Memory B cell (primary cell): ENCODE measurements at regions not wholly inside any gene's neighbourhood (a gene's known extent, or its start where the extent isn't known, plus 50 kb on each side); places are given as distances from the start of the nearest gene placed in this dataset.

Experiments used
- ATAC-seq: fragments of 150-1000 bp; cut with Tn5 transposase; 2 replicates; pipeline ENCODE4 v1.10.0; 2021; ENCODE audit warnings: low read depth, mild to moderate bottlenecking, moderate library complexity
- DNase-seq, 2 donors: peaks; one replicate each; pipeline ENCODE4 v3.0.0; 2022; ENCODE audit warnings: low spot score in 2 of 2
- H3K27ac Mint-ChIP-seq: one replicate; pipeline ENCODE4 v1.8.0; 2022; ENCODE audit warnings: mild to moderate bottlenecking, moderate library complexity, mixed read lengths
- H3K27me3 Mint-ChIP-seq: one replicate; pipeline ENCODE4 v1.8.0; 2022; ENCODE audit warnings: mixed read lengths
- H3K36me3 Mint-ChIP-seq: one replicate; pipeline ENCODE4 v1.8.0; 2022; ENCODE audit warnings: mild to moderate bottlenecking, mixed read lengths
- H3K4me1 Mint-ChIP-seq: one replicate; pipeline ENCODE4 v1.8.0; 2022; ENCODE audit warnings: mixed read lengths
- H3K4me3 Mint-ChIP-seq: one replicate; pipeline ENCODE4 v1.8.0; 2022; ENCODE audit warnings: mild to moderate bottlenecking, moderate library complexity, mixed read lengths
- H3K9me3 Mint-ChIP-seq: one replicate; pipeline ENCODE4 v1.8.0; 2022; ENCODE audit warnings: mixed read lengths

GRCh38 chr2:19538411-19538963 is 180.1 kb upstream of the OSR1 start:
- ATAC-seq (no peak), DNase-seq (no peak)
- no peaks in the 10 kb centered on the region for H3K4me1 Mint-ChIP-seq
- no peak overlapping the region for H3K4me3 Mint-ChIP-seq
- peaks cover 1% of the 10 kb centered on the region for H3K9me3 Mint-ChIP-seq
- no peaks in the 10 kb centered on the region for H3K27me3 Mint-ChIP-seq
- no peak overlapping the region for H3K27ac Mint-ChIP-seq
- H3K36me3 Mint-ChIP-seq, result no peaks in the 10 kb centered on the region

DNA sequence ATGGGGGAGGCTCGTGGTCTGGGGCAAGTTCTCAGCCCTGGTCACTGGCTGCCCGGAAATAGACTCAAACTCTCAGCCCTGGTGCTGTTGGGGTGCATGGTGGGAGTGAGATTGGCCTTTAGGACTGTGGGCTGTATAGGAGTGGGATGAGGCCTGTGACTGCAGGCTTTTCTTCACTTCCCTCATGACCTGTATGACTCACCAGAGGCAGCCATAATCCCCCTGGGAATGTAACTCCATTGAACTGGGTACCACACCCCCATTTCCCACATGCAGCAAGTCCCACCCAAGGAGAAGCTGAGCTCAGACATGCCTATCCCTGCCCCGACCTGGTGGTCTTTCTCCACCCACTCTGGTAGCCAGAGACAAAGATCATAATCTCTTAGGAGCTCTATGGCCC is 177.7 kb upstream of the OSR1 start:
- DNase-seq (no peak), ATAC-seq (no peak)
- Mint-ChIP-seq H3K4me3 (no peak overlapping the region), H3K36me3 (no peaks in the 10 kb centered on the region), H3K4me1 (no peaks in the 10 kb centered on the region), H3K27me3 (peaks cover 3% of the 10 kb centered on the region), H3K9me3 (peaks cover 1% of the 10 kb centered on the region), H3K27ac (no peak overlapping the region)

- ATAC-seq (no peak), DNase-seq (no peak)
- Mint-ChIP-seq H3K4me3 (no peak overlapping the region), H3K27me3 (peaks cover 5% of the 10 kb centered on the region), H3K4me1 (no peaks in the 10 kb centered on the region), H3K27ac (no peak overlapping the region), H3K9me3 (peaks cover 1% of the 10 kb centered on the region), H3K36me3 (no peaks in the 10 kb centered on the region)
These were observed 174.2 kb upstream of the OSR1 start for GRCh38 chr2:19532547-19533196.

GRCh38 chr2:19529677-19530076 is 171.3 kb upstream of the OSR1 start:
- no peaks in the 10 kb centered on the region for H3K4me1 Mint-ChIP-seq
- H3K9me3 Mint-ChIP-seq, result no peaks in the 10 kb centered on the region
- H3K4me3 Mint-ChIP-seq, result no peak overlapping the region
- no peak overlapping the region for H3K27ac Mint-ChIP-seq
- DNase-seq (no peak), ATAC-seq (no peak)
- H3K36me3 Mint-ChIP-seq, result no peaks in the 10 kb centered on the region
- peaks cover 5% of the 10 kb centered on the region for H3K27me3 Mint-ChIP-seq

DNA sequence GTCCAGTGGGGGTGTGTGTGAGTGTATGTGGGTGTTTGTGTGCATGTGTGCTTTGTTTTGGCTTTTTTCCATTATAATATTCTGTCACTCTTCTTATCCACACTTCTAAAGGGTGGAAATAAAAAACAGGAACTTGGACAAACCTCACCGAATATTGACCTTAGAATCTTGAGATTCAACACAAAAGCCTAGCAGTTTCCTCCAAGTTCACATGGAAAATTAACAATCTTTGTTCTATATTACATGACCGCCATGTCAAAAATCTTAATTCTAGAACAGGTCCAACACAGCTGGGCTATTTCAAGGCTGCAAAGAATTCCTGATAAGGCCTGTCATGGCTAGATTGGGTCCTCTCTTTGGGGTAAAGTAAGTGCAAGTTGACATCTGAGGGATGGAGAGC is 169.3 kb upstream of the OSR1 start:
- Mint-ChIP-seq H3K27ac (no peak overlapping the region), H3K36me3 (no peaks in the 10 kb centered on the region), H3K9me3 (no peaks in the 10 kb centered on the region)

DNA sequence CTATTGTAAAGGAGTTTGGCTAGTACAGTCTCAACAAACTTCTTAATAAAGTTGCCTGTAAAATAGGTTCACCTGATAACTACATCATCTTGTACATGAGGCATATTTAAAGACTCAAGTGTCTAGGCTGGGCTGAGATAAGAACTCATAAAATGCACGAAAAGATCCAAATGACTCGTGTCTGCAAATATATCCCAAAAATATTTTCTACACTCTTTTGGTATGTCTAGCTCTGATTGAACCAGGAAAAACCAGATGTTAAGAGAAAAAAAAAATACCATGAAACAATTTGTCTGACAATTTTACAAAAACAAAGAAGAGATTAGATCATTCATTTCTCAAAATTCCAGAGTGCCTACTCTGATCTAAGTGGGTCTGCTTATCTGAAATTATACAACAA is 166.9 kb upstream of the OSR1 start:
- Mint-ChIP-seq H3K27me3 (peaks cover 2% of the 10 kb centered on the region), H3K27ac (no peak overlapping the region), H3K36me3 (no peaks in the 10 kb centered on the region), H3K4me3 (no peak overlapping the region), H3K4me1 (no peaks in the 10 kb centered on the region), H3K9me3 (no peaks in the 10 kb centered on the region)
- ATAC-seq, result no peak
- no peak for DNase-seq

More for the DNA sequence above, 169.3 kb upstream of the OSR1 start:
- no peak for ATAC-seq
- DNase-seq, result no peak
- Mint-ChIP-seq H3K27me3 (peaks cover 5% of the 10 kb centered on the region), H3K4me1 (no peaks in the 10 kb centered on the region), H3K4me3 (no peak overlapping the region)

- no peak overlapping the region for H3K4me3 Mint-ChIP-seq
- no peak overlapping the region for H3K27ac Mint-ChIP-seq
- no peaks in the 10 kb centered on the region for H3K36me3 Mint-ChIP-seq
- H3K4me1 Mint-ChIP-seq, result no peaks in the 10 kb centered on the region
- ATAC-seq (no peak), DNase-seq (no peak)
- H3K9me3 Mint-ChIP-seq, result peaks cover under 1% of the 10 kb centered on the region
- no peaks in the 10 kb centered on the region for H3K27me3 Mint-ChIP-seq
These were observed 160.6 kb upstream of the OSR1 start for GRCh38 chr2:19519045-19519444.

DNA sequence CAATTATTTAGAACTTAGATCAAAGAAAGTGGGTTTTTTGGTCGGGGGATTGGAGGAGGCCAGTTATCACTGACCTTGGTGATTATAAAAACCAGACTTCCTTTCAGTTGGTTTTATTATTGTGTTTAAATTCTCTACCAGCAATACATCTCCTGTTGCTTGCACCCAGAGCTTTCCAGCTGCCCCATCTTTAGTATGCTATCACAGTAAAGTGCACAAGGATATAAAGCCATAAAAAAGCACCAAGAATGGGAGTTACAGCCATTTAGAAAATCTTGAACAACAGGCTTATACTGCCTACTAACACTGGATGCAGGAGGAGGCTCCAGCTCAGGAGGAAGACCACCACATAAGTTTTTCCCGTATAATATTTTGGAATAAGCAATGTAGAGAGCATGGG is 148.7 kb upstream of the OSR1 start:
- no peak overlapping the region for H3K27ac Mint-ChIP-seq
- ATAC-seq (no peak), DNase-seq (no peak)
- H3K27me3 Mint-ChIP-seq, result peaks cover 5% of the 10 kb centered on the region
- H3K4me1 Mint-ChIP-seq, result no peaks in the 10 kb centered on the region
- no peak overlapping the region for H3K4me3 Mint-ChIP-seq
- no peaks in the 10 kb centered on the region for H3K36me3 Mint-ChIP-seq
- H3K9me3 Mint-ChIP-seq, result peaks cover 1% of the 10 kb centered on the region

GRCh38 chr2:19505199-19506136 is 147.0 kb upstream of the OSR1 start:
- Mint-ChIP-seq H3K36me3 (no peaks in the 10 kb centered on the region), H3K9me3 (no peaks in the 10 kb centered on the region), H3K4me3 (no peak overlapping the region), H3K27ac (no peak overlapping the region), H3K4me1 (no peaks in the 10 kb centered on the region), H3K27me3 (peaks cover 5% of the 10 kb centered on the region)
- DNase-seq, result no peak
- no peak for ATAC-seq

- ATAC-seq (no peak), DNase-seq (no peak)
- Mint-ChIP-seq H3K27ac (no peak overlapping the region), H3K36me3 (no peaks in the 10 kb centered on the region), H3K27me3 (peaks cover 5% of the 10 kb centered on the region), H3K4me3 (no peak overlapping the region), H3K4me1 (no peaks in the 10 kb centered on the region), H3K9me3 (no peaks in the 10 kb centered on the region)
These were observed 146.2 kb upstream of the OSR1 start for GRCh38 chr2:19504400-19505198.

DNA sequence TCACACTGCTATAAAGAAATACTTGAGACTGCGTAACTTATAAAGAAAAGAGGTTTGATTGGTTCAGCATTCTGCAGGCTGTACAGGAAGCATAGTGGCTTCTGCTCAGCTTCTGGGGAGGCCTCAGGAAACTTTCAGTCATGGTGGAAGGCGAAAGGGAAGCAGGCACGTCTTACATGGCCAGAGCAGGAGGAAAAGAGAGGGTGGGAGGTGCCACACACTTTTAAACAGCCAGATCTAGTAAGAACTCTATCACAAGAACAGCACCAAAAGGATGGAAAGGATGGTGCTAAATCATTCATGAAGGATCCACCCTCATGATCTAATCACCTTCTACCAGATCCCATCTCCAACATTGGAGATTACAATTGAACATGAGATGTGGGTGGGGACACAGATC is 145.5 kb upstream of the OSR1 start:
- no peaks in the 10 kb centered on the region for H3K4me1 Mint-ChIP-seq
- no peak overlapping the region for H3K4me3 Mint-ChIP-seq
- H3K27me3 Mint-ChIP-seq, result peaks cover 5% of the 10 kb centered on the region
- no peaks in the 10 kb centered on the region for H3K36me3 Mint-ChIP-seq
- H3K9me3 Mint-ChIP-seq, result no peaks in the 10 kb centered on the region
- ATAC-seq (no peak), DNase-seq (no peak)
- H3K27ac Mint-ChIP-seq, result no peak overlapping the region

GRCh38 chr2:19503406-19503805 is 145.0 kb upstream of the OSR1 start:
- Mint-ChIP-seq H3K4me3 (no peak overlapping the region), H3K4me1 (no peaks in the 10 kb centered on the region), H3K27ac (no peak overlapping the region), H3K9me3 (no peaks in the 10 kb centered on the region), H3K36me3 (no peaks in the 10 kb centered on the region), H3K27me3 (peaks cover 3% of the 10 kb centered on the region)
- DNase-seq, result no peak
- ATAC-seq, result no peak

DNA sequence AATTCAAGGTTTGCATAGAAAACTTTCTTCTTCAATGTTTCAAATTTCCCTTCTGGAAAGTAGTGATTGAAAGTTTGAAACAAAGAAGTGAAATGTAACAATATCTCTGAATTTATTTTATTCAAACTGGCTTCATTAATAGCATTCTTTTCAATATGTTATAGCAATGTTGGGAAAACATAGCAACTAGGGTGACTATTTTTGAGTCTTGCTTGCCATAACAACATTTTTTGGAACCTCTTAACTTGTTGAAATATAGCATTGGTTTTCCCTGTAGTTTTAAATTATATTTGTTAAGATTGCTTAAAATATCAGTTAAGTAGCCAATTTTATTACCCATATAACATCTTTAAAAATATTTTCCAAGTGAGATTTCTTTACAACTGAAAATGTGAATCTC is 141.7 kb upstream of the OSR1 start:
- H3K27me3 Mint-ChIP-seq, result peaks cover 4% of the 10 kb centered on the region
- no peaks in the 10 kb centered on the region for H3K36me3 Mint-ChIP-seq
- DNase-seq (no peak), ATAC-seq (no peak)
- H3K27ac Mint-ChIP-seq, result no peak overlapping the region
- no peaks in the 10 kb centered on the region for H3K9me3 Mint-ChIP-seq
- H3K4me3 Mint-ChIP-seq, result no peak overlapping the region
- H3K4me1 Mint-ChIP-seq, result no peaks in the 10 kb centered on the region

DNA sequence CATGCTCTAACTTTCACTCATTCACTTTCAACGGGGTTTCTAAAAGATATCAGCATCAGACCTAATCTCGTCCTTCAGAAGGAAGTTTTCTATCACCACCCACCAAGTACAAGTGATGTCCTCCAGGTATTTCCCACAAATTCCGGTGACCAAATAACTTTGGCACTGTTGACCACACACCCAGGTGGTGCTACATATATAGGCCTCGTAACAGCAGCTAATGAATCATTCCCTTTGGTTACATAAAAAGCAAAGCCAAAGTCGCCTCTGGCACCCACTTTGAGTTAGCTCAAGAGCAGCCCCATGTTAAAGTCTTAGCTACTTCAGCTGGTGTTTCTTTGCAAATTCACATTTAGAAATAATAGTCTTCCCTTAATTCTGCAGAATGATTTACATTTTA is 138.2 kb upstream of the OSR1 start:
- ATAC-seq, result no peak
- H3K4me1 Mint-ChIP-seq, result no peaks in the 10 kb centered on the region
- no peaks in the 10 kb centered on the region for H3K36me3 Mint-ChIP-seq
- no peak overlapping the region for H3K4me3 Mint-ChIP-seq
- peaks cover 6% of the 10 kb centered on the region for H3K27me3 Mint-ChIP-seq
- no peaks in the 10 kb centered on the region for H3K9me3 Mint-ChIP-seq
- no peak for DNase-seq
- no peak overlapping the region for H3K27ac Mint-ChIP-seq
